ENCODE measurements at regions not wholly inside any gene's neighbourhood (a gene's known extent, or its start where the extent isn't known, plus 50 kb on each side); places are given as distances from the start of the nearest gene placed in this dataset.

DNA sequence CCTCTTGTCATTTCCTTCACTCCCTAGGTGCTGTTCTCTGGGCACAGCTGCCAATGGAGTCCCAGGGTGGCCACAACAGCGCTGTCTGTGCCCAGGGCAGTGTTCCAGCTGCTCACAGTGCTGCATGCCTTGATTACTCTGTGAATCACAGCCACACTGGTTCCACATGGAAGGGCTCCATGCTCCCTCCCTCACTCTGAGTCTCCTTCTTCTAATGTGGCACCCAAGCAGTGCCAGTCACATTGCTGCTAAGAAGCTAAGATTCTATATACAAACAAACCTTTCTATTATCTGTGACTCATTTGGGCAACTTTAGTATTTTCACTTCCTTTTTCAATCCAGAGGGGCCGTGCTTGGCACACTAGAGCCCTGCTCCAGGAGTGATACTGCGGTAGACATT, 248.7 kb downstream of the TDRD3 start:
- TF ChIP-seq, protein P1, sequence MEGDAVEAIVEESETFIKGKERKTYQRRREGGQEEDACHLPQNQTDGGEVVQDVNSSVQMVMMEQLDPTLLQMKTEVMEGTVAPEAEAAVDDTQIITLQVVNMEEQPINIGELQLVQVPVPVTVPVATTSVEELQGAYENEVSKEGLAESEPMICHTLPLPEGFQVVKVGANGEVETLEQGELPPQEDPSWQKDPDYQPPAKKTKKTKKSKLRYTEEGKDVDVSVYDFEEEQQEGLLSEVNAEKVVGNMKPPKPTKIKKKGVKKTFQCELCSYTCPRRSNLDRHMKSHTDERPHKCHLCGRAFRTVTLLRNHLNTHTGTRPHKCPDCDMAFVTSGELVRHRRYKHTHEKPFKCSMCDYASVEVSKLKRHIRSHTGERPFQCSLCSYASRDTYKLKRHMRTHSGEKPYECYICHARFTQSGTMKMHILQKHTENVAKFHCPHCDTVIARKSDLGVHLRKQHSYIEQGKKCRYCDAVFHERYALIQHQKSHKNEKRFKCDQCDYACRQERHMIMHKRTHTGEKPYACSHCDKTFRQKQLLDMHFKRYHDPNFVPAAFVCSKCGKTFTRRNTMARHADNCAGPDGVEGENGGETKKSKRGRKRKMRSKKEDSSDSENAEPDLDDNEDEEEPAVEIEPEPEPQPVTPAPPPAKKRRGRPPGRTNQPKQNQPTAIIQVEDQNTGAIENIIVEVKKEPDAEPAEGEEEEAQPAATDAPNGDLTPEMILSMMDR (IDR thresholded peaks at IDR 0.05; ENCODE audit: low read depth, low read length, poor library complexity, severe bottlenecking), result no peak
- TF ChIP-seq EZH2phosphoT487 (IDR thresholded peaks at IDR 0.05; ENCODE audit: borderline replicate concordance, low read length), result no peak

Measured in DOHH2 (cell line).